ENCODE measurements at regions not wholly inside any gene's neighbourhood (a gene's known extent, or its start where the extent isn't known, plus 50 kb on each side); places are given as distances from the start of the nearest gene placed in this dataset.

DNA sequence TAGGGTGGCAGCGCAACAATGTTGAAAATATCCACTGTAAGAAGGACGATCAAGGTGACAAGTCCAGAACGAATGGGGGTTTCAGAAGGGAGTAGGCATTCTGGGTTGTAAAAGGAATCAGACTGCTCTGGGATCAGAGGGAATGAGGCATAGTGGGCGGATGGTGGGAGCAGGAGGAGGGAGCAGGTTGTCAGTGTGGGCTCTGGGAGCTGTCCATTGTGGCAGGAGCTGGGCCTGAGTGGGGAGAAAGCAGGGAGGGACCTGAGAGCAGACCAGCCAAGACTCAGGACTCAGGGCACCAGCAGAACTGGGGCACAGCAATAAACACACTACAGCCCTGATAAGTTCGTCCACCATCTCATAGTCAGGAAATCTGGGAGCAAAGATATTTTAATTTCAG is 292.6 kb upstream of the MKI67 start:
- Histone ChIP-seq H3K9me3 (no peaks in the 10 kb centered on the region), H3K27me3 (no peaks in the 10 kb centered on the region), H3K36me3 (no peaks in the 10 kb centered on the region), H3K4me3 (no peak overlapping the region), H3K4me1 (no peaks in the 10 kb centered on the region), H3K27ac (no peak overlapping the region)
- DNase-seq = no peak
- intact Hi-C loops (cut with DNase I; ENCODE audit: low total_unique reads) = no loop called here
- TF ChIP-seq, protein P1, sequence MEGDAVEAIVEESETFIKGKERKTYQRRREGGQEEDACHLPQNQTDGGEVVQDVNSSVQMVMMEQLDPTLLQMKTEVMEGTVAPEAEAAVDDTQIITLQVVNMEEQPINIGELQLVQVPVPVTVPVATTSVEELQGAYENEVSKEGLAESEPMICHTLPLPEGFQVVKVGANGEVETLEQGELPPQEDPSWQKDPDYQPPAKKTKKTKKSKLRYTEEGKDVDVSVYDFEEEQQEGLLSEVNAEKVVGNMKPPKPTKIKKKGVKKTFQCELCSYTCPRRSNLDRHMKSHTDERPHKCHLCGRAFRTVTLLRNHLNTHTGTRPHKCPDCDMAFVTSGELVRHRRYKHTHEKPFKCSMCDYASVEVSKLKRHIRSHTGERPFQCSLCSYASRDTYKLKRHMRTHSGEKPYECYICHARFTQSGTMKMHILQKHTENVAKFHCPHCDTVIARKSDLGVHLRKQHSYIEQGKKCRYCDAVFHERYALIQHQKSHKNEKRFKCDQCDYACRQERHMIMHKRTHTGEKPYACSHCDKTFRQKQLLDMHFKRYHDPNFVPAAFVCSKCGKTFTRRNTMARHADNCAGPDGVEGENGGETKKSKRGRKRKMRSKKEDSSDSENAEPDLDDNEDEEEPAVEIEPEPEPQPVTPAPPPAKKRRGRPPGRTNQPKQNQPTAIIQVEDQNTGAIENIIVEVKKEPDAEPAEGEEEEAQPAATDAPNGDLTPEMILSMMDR (IDR thresholded peaks at IDR 0.05) = no peak
- no peak for TF ChIP-seq POLR2A (IDR thresholded peaks at IDR 0.05)

- H3K9me3 ChIP-seq = no peaks in the 10 kb centered on the region
- no peaks in the 10 kb centered on the region for H3K4me1 ChIP-seq
- no peak for DNase-seq
- H3K27ac ChIP-seq = no peak overlapping the region
- intact Hi-C loops (cut with DNase I; ENCODE audit: low total_unique reads) = no loop called here
- H3K27me3 ChIP-seq = no peaks in the 10 kb centered on the region
- no peak overlapping the region for H3K4me3 ChIP-seq
- H3K36me3 ChIP-seq = no peaks in the 10 kb centered on the region
- no peak for TF ChIP-seq POLR2A (IDR thresholded peaks at IDR 0.05)
- TF ChIP-seq, protein P1 (IDR thresholded peaks at IDR 0.05) = no peak
These were observed 293.3 kb upstream of the MKI67 start for GRCh38 chr10:128419466-128420019.

- H3K4me1 ChIP-seq = no peaks in the 10 kb centered on the region
- no peaks in the 10 kb centered on the region for H3K36me3 ChIP-seq
- intact Hi-C loops (cut with DNase I; ENCODE audit: low total_unique reads) = no loop called here
- no peak for DNase-seq
- H3K9me3 ChIP-seq = no peaks in the 10 kb centered on the region
- no peaks in the 10 kb centered on the region for H3K27me3 ChIP-seq
- no peak overlapping the region for H3K4me3 ChIP-seq
- TF ChIP-seq, protein P1 (IDR thresholded peaks at IDR 0.05) = no peak
- TF ChIP-seq POLR2A (IDR thresholded peaks at IDR 0.05) = no peak
- H3K27ac ChIP-seq = no peak overlapping the region
These were observed 294.4 kb upstream of the MKI67 start for GRCh38 chr10:128420623-128421022.

DNA sequence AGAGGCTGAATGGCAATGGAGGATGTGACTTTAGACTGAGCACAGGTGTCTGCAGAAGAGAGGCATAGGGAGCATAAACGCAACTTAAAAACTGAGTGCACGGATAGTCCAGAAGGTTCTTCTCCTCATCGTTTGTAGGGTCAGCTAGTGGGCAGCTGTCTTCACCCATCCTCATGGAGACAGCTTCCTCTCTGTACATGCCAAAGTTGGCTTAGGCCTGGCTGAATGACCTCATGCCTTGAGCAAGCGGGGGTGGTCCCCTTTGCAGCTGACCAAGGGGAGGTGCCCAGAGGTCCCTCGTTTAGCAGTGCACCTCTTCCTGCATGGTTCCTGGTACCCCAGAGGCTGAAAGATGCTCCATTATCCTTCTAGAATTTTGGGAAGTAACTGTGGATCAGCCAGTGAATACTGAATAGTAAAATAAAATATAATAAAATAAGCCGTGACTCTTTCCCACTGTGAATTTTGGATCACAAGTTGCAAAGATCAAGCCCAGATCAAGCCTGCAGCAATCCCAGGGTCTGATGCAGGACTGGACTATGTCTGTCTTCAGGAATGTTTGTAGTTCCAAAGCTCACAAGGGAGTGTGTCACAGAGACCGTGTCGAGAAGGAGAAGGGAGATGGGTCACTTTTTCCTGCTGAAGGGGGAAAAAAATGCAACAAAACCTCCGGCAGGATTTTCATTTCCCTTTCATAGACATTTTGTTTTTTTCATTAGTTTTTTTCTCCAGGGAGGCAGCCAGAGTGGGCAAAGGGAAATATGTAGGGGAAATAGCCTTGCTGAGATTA is 295.3 kb upstream of the MKI67 start:
- no peak for DNase-seq
- H3K4me1 ChIP-seq = no peaks in the 10 kb centered on the region
- TF ChIP-seq, protein P1 (IDR thresholded peaks at IDR 0.05) = no peak
- no peak for TF ChIP-seq POLR2A (IDR thresholded peaks at IDR 0.05)
- H3K27me3 ChIP-seq = no peaks in the 10 kb centered on the region
- no peaks in the 10 kb centered on the region for H3K9me3 ChIP-seq
- H3K36me3 ChIP-seq = no peaks in the 10 kb centered on the region
- no peak overlapping the region for H3K4me3 ChIP-seq
- H3K27ac ChIP-seq = no peak overlapping the region
- intact Hi-C loops (cut with DNase I; ENCODE audit: low total_unique reads) = no loop called here

DNA sequence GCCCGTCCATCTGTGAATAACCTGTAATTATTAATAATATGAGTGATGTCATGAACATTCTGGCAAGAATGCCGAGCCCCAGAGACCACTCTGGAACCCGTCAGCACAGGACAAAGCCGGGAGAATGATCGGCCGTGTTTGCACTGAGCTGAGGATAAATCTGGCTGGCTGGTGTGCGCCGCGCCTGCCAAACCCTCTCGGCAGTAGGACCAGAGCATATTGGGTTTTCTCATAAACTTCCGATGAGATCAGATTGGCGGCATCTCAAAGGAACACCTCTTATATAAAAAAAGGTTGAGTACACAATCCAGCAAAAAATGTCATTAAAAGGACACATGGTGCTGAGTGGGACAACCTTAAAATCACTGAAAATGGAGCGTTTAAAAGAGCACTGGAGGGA is 296.0 kb upstream of the MKI67 start:
- DNase-seq = no peak
- no peak overlapping the region for H3K4me3 ChIP-seq
- no peaks in the 10 kb centered on the region for H3K27me3 ChIP-seq
- H3K4me1 ChIP-seq = no peaks in the 10 kb centered on the region
- intact Hi-C loops (cut with DNase I; ENCODE audit: low total_unique reads) = no loop called here
- no peaks in the 10 kb centered on the region for H3K9me3 ChIP-seq
- no peak overlapping the region for H3K27ac ChIP-seq
- H3K36me3 ChIP-seq = no peaks in the 10 kb centered on the region
- no peak for TF ChIP-seq POLR2A (IDR thresholded peaks at IDR 0.05)
- TF ChIP-seq, protein P1 (IDR thresholded peaks at IDR 0.05) = no peak

All from uterus (tissue), 3 donors.